ENCODE measurements at regions not wholly inside any gene's neighbourhood (a gene's known extent, or its start where the extent isn't known, plus 50 kb on each side); places are given as distances from the start of the nearest gene placed in this dataset.

- Histone ChIP-seq H3K27me3 (ENCODE audit: insufficient read depth, low read length, poor library complexity) (no peaks in the 10 kb centered on the region), H3K4me2 (ENCODE audit: insufficient read depth, low read length) (no peak overlapping the region), H3K79me2 (ENCODE audit: insufficient read depth, low read length) (peaks cover 89% of the 10 kb centered on the region), H3K27ac (ENCODE audit: low read length) (no peak overlapping the region), H3K9ac (ENCODE audit: low read depth, low read length) (no peak overlapping the region), H3K36me3 (ENCODE audit: insufficient read depth, low read length) (peaks cover 36% of the 10 kb centered on the region), H3K4me3 (ENCODE audit: low read depth in 1 of 2, low read length in 2 of 2) (no peak overlapping the region), H4K20me1 (ENCODE audit: insufficient read depth, low read length) (peaks cover 10% of the 10 kb centered on the region; the same call in 1 of the 2 replicates), H3K9me3 (ENCODE audit: insufficient read depth, low read length, severe bottlenecking) (no peaks in the 10 kb centered on the region), H2AFZ (ENCODE audit: low read depth, low read length) (no peak overlapping the region), H3K4me1 (ENCODE audit: insufficient read depth, low read length) (peaks cover 27% of the 10 kb centered on the region)
- DNase-seq (no peak), ATAC-seq (ENCODE audit: insufficient read depth, low read depth) (no peak)
- no peak for TF ChIP-seq EZH2 (IDR thresholded peaks at IDR 0.05; ENCODE audit: borderline replicate concordance, low read depth, low read length, severe bottlenecking)
- TF ChIP-seq CTCF (IDR thresholded peaks at IDR 0.05; ENCODE audit: borderline replicate concordance, extremely low read depth, low read length, poor library complexity, severe bottlenecking), result no peak
Observed at GRCh38 chr18:46253498-46253897, 149.3 kb downstream of the HAUS1 start.

GRCh38 chr18:46256078-46256477, 151.9 kb downstream of the HAUS1 start:
- no peak overlapping the region for H3K27ac ChIP-seq (ENCODE audit: low read length)
- peaks cover 91% of the 10 kb centered on the region for H3K79me2 ChIP-seq (ENCODE audit: insufficient read depth, low read length)
- no peak overlapping the region for H2AFZ ChIP-seq (ENCODE audit: low read depth, low read length)
- no peaks in the 10 kb centered on the region for H3K9me3 ChIP-seq (ENCODE audit: insufficient read depth, low read length, severe bottlenecking)
- H4K20me1 ChIP-seq (ENCODE audit: insufficient read depth, low read length), result peaks cover 14% of the 10 kb centered on the region
- no peak overlapping the region for H3K4me2 ChIP-seq (ENCODE audit: insufficient read depth, low read length)
- H3K4me3 ChIP-seq (ENCODE audit: low read depth in 1 of 2, low read length in 2 of 2), result no peak overlapping the region
- H3K4me1 ChIP-seq (ENCODE audit: insufficient read depth, low read length), result peaks cover 1% of the 10 kb centered on the region
- TF ChIP-seq EZH2 (IDR thresholded peaks at IDR 0.05; ENCODE audit: borderline replicate concordance, low read depth, low read length, severe bottlenecking) (no peak), CTCF (IDR thresholded peaks at IDR 0.05; ENCODE audit: borderline replicate concordance, extremely low read depth, low read length, poor library complexity, severe bottlenecking) (no peak)
- H3K9ac ChIP-seq (ENCODE audit: low read depth, low read length), result no peak overlapping the region
- no peaks in the 10 kb centered on the region for H3K27me3 ChIP-seq (ENCODE audit: insufficient read depth, low read length, poor library complexity)
- DNase-seq, result no peak
- no peak for ATAC-seq (ENCODE audit: insufficient read depth, low read depth)
- peaks cover 37% of the 10 kb centered on the region for H3K36me3 ChIP-seq (ENCODE audit: insufficient read depth, low read length)

- peaks cover 47% of the 10 kb centered on the region for H3K36me3 ChIP-seq (ENCODE audit: insufficient read depth, low read length)
- DNase-seq (no peak), ATAC-seq (ENCODE audit: insufficient read depth, low read depth) (no peak)
Observed at GRCh38 chr18:46257366-46257765, 153.2 kb downstream of the HAUS1 start.

More at GRCh38 chr18:46257366-46257765, 153.2 kb downstream of the HAUS1 start:
- Histone ChIP-seq H3K27ac (ENCODE audit: low read length) (no peak overlapping the region), H3K9me3 (ENCODE audit: insufficient read depth, low read length, severe bottlenecking) (no peaks in the 10 kb centered on the region), H3K79me2 (ENCODE audit: insufficient read depth, low read length) (peaks cover 89% of the 10 kb centered on the region), H2AFZ (ENCODE audit: low read depth, low read length) (no peak overlapping the region), H3K27me3 (ENCODE audit: insufficient read depth, low read length, poor library complexity) (no peaks in the 10 kb centered on the region), H3K9ac (ENCODE audit: low read depth, low read length) (no peak overlapping the region), H3K4me2 (ENCODE audit: insufficient read depth, low read length) (no peak overlapping the region), H4K20me1 (ENCODE audit: insufficient read depth, low read length) (peaks cover 13% of the 10 kb centered on the region), H3K4me3 (ENCODE audit: low read depth in 1 of 2, low read length in 2 of 2) (no peak overlapping the region), H3K4me1 (ENCODE audit: insufficient read depth, low read length) (no peaks in the 10 kb centered on the region)
- TF ChIP-seq EZH2 (IDR thresholded peaks at IDR 0.05; ENCODE audit: borderline replicate concordance, low read depth, low read length, severe bottlenecking) (no peak), CTCF (IDR thresholded peaks at IDR 0.05; ENCODE audit: borderline replicate concordance, extremely low read depth, low read length, poor library complexity, severe bottlenecking) (no peak)

Data from DND-41 (cell line).